H1 (cell line): ENCODE measurements at regions not wholly inside any gene's neighbourhood (a gene's known extent, or its start where the extent isn't known, plus 50 kb on each side); places are given as distances from the start of the nearest gene placed in this dataset.

Experiments
- EP300 ChIP-seq, 2 experiments: IDR thresholded peaks; 1 replicate in 1 of 2; 2 replicates in 1 of 2; pipeline ENCODE4 v1.6.1; 2011 to 2012; ENCODE audit warnings: low read depth in 2 of 2, low read length in 2 of 2, mild to moderate bottlenecking in 2 of 2, borderline replicate concordance in 1 of 2, inconsistent platforms in 1 of 2, moderate library complexity in 1 of 2
- ZNF274 ChIP-seq: IDR thresholded peaks from 2 replicates; pipeline ENCODE4 v1.7.0; 2012; ENCODE audit warnings: low read length, borderline replicate concordance; ENCODE audit errors: extremely low read depth

GRCh38 chr18:75489493-75490190 lies 62.1 kb upstream of the SMIM21 start (continued):
- TF ChIP-seq EP300 (IDR thresholded peaks at IDR 0.05; ENCODE audit: borderline replicate concordance in 1 of 2, low read depth in 2 of 2, low read length in 2 of 2) = no peak
- TF ChIP-seq ZNF274 = no peak
